ENCODE measurements at regions not wholly inside any gene's neighbourhood (a gene's known extent, or its start where the extent isn't known, plus 50 kb on each side); places are given as distances from the start of the nearest gene placed in this dataset.
"Not testable (repeated sequence)": the region's sequence is repeated elsewhere in the genome, so short reads cannot be mapped to it uniquely, and the experiment has no call there.

- no peak for DNase-seq (ENCODE audit: low spot score)
- intact Hi-C loops (cut with DNase I): no loop called here
Measured at GRCh38 chr21:18118566-18118965, 126.1 kb upstream of the CHODL start.

DNA sequence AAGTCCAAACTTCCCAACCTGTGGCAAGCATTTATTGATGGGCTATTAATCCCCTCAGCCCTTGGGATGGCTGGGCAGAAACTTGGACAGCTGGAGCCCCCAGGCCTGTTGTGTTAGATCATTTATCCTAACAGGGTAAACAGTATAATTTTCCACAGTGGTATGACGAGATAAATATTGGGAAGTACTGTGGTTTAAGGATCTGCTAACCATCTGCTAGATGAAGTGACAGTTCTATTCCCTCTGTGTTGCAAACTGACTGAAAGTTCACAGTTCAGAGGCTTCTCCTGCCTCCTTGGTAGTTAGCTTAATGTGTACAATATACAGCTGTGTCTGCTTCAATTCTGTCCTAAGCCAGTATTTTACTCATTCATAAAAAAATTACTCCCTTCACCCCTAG lies 127.5 kb upstream of the CHODL start:
- intact Hi-C loops (cut with DNase I): no loop called here
- DNase-seq (ENCODE audit: low spot score): no peak

DNA sequence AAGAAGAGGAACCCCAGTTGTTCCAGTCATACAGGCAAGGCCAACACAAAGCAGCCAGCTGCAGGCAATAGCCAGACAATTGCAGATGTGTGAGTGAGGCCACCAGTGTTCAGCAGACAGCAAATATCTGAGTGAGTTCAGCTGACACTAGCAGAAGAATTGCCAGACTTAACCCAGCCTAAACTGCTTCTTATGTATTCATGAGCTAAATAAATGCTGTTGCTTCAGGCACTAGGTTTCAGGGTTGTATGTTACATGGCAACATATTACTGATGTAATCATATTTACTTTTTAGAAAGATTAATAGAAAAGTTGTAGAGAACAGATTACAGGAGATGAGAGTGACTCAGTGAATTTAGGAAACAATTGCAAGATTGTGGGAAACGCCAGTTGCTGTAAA lies 129.8 kb upstream of the CHODL start:
- no peak for DNase-seq (ENCODE audit: low spot score)
- intact Hi-C loops (cut with DNase I): no loop called here

DNA sequence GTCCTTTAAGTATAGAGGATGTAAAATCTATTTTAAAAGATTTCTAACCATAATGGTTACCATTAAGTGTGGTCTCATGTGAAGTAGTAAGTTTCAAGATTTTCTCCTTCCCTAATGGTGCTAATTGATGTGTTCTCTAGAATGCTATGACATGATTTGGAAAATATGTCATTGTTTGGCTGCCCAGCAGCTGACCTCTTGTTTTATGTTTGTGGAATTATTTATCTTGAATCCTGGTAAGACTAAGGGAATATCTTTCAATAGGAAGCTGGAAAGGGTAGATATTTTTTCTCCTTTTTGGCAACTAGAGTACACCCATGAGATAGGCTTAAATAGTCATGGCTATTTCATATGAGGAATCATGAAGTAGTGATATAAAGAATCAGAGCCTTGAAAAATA lies 139.8 kb upstream of the CHODL start:
- intact Hi-C loops (cut with DNase I): no loop called here
- no peak for DNase-seq (ENCODE audit: low spot score)

DNA sequence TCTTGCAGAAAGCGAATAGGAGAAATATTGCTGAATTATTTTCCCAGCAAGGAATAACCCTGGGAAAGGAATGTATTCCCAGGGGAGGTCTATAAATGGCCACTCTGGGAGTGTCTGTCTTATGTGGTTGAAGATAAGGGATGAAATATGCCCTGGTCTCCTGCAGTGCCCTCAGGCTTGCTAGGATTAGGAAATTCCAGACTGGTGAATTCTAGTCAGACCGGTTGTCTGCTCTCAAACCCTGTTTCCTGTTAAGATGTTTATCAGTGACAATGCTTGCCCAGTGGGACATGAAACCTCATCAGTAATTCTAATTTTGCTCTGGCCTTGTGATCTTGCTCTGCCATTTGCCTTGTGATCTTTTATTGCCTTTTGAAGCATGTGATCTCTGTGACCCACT lies 148.2 kb upstream of the CHODL start:
- intact Hi-C loops (cut with DNase I); DNase-seq (ENCODE audit: low spot score): not testable (repeated sequence)

GRCh38 chr21:18089786-18090185 lies 154.8 kb upstream of the CHODL start:
- intact Hi-C loops (cut with DNase I): no loop called here
- no peak for DNase-seq (ENCODE audit: low spot score)

GRCh38 chr21:18070392-18070791 lies 174.2 kb upstream of the CHODL start:
- intact Hi-C loops (cut with DNase I): no loop called here
- no peak for DNase-seq (ENCODE audit: low spot score)

DNA sequence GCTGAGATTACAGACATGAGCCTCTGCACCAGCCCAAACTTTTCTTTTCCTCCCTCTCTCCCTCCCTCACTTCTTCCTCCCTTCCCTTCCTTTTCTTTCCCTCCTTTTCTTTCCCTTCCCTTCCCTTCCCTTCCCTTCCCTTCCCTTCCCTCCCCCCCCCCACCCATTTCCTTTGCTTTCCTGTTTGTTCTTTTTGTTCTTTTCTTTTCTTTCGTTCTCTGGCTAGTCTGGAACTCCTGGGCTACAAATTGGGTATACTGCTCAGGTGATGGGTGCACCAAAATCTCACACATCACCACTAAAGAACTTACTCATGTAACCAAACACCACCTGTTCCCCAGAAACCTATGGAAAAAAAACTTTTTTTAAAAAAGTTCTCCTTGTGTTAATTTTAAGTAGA lies 174.8 kb upstream of the CHODL start:
- intact Hi-C loops (cut with DNase I): no loop called here
- DNase-seq (ENCODE audit: low spot score): no peak

DNA sequence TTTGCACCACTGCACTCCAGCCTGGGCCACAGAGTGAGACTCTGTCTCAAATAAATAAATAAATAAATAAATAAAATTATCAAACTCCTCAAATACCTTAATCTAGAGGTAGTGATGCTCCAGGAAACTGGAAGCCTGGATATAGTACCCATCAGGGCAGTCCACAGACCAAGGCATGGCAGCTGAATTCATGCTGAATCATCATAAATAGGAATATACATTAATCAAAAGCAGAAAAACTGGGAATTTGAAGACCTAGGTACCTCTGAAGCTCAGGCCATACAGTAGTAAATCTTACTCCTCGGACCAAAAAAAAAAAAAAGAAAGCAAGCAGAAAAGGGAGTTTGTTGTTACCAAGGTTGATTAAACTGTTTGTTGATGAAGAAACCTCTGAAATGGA lies 184.2 kb upstream of the CHODL start:
- intact Hi-C loops (cut with DNase I): no loop called here
- no peak for DNase-seq (ENCODE audit: low spot score)

DNA sequence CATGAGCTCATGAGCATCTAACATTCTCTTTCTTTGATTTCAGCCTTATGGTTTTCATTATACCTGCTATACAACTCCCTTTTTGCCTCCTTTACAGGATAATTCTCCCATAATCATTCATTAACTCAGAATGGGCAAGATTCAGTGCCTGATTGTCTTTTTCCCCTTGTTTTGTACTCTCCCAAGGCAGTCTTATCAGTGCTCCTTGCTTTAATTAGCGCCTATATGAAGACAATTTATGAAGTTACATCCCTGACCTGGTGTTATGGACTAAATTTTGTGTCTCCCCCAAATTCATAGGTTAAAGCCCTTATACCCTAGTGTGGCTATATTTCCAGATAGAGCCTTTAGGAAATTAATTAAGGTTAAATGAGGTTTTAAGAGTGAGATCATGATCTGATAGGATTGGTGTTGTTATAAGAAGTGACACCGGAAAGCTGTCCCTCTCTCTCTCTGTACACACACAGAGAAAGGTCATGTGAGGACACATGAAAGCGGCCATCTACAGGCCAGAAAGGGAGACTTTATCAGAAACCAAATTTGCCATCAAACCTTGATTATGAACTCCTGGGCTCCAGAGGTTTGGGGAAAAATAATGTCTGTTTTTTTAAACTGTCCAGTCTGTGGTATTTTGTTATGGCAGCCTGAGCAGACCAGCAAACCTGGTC lies 185.8 kb upstream of the CHODL start:
- intact Hi-C loops (cut with DNase I): no loop called here
- no peak for DNase-seq (ENCODE audit: low spot score)

- intact Hi-C loops (cut with DNase I): no loop called here
- no peak for DNase-seq (ENCODE audit: low spot score)
Measured at GRCh38 chr21:18053151-18053550, 191.5 kb upstream of the CHODL start.

GRCh38 chr21:18049461-18049860 lies 195.2 kb upstream of the CHODL start:
- intact Hi-C loops (cut with DNase I): no loop called here
- no peak for DNase-seq (ENCODE audit: low spot score)

DNA sequence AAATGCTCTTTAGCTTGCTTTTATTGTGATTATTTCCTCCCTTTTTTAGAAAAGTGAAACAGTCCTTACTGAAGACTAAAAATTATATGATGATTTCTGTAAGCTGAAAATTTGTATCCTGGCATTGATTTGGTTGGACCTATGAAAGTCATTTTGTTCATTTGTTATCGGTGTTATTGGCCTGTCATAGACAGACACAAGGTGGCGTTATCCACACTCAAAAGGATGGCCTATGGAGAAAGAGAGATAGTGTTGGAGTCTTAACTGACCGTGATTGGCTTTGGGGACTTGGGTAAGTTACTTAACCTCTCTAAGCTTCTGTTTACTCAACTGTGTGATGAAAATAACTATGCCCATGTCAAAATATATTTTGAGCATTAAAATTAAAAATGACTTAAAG lies 203.6 kb upstream of the CHODL start:
- intact Hi-C loops (cut with DNase I): no loop called here
- DNase-seq (ENCODE audit: low spot score): no peak

DNA sequence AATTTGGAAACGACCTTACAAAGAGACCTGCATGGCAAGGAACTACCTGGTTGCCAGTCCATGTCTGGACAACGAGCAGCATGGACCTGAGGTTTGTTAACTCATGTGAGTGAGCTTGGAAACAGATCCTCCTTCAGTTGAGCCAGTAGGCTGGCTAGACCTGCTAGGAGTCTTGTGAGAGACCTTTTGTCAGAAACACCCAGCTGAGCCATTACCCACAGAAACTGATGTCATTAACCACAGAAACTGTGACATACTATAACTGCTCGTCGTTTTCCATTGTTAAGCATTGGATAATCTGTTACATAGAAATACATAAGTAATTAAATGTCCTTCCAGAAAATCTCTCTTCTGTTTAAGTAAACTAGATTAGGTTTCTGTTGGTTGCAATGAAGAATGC lies 211.1 kb upstream of the C21orf91 start:
- no peak for DNase-seq (ENCODE audit: low spot score)
- intact Hi-C loops (cut with DNase I): no loop called here

GRCh38 chr21:18026359-18026758 lies 207.2 kb upstream of the C21orf91 start:
- intact Hi-C loops (cut with DNase I): no loop called here
- DNase-seq (ENCODE audit: low spot score): no peak

- intact Hi-C loops (cut with DNase I): no loop called here
- no peak for DNase-seq (ENCODE audit: low spot score)
Measured at GRCh38 chr21:18023711-18024110, 204.6 kb upstream of the C21orf91 start.

- no peak for DNase-seq (ENCODE audit: low spot score)
- intact Hi-C loops (cut with DNase I): no loop called here
Measured at GRCh38 chr21:18023157-18023556, 204.0 kb upstream of the C21orf91 start.

DNA sequence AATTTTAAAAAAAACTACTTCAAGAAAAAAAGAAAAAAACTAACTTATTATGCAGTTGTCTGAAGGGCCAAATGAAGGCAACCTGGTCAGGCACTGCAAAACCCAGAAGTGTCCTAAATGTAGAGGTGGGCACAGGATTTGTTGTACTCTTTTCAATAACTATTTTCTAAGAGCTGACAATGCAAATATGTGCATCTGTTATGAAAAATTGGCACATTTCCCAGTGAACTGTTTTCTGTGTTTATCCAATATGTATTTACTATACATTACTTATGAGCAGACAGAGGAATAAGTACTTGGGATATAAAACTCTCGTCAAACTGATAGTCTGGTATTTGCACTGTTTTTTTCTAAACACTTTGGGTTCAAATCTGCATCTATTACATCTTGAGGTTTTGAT lies 188.0 kb upstream of the C21orf91 start:
- intact Hi-C loops (cut with DNase I): no loop called here
- DNase-seq (ENCODE audit: low spot score): no peak

DNA sequence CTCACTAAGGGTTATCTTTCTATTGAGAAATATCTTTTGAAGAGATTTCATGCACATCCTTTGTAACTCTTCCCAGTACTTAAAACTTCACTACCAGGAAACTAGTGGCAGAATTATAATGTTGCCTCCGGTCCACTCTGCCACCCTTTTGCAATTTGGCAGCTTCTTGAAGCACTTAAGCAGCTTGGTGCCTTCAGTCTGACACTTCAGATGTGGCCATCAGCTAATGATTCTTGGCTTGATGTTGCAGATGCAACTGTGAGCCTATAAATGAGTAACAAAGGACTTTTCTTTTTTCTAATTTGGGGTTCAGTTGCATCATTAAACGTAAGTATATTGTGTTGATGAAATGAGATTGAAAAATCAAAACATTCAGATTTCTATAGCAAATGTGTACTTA lies 187.5 kb upstream of the C21orf91 start:
- intact Hi-C loops (cut with DNase I): no loop called here
- DNase-seq (ENCODE audit: low spot score): no peak

DNA sequence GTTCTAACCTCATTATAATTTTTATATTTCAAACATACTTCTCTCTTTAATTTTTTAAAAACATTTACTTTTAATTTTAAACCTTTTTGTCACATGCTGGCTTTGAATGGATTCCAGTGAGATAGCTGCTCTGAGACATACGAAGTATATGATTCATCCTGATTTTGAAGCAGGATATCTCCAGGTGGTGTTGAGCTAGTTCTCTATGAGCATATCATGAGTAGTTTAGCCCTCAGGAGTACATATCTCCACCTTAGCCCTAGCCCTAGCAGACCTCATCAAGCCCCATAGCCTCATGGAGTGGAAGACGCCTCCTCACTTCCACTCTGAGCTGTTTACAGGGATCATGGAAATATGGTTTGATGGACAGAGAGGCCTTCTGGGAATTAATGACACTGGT lies 183.2 kb upstream of the C21orf91 start:
- DNase-seq (ENCODE audit: low spot score): no peak
- intact Hi-C loops (cut with DNase I): no loop called here

DNA sequence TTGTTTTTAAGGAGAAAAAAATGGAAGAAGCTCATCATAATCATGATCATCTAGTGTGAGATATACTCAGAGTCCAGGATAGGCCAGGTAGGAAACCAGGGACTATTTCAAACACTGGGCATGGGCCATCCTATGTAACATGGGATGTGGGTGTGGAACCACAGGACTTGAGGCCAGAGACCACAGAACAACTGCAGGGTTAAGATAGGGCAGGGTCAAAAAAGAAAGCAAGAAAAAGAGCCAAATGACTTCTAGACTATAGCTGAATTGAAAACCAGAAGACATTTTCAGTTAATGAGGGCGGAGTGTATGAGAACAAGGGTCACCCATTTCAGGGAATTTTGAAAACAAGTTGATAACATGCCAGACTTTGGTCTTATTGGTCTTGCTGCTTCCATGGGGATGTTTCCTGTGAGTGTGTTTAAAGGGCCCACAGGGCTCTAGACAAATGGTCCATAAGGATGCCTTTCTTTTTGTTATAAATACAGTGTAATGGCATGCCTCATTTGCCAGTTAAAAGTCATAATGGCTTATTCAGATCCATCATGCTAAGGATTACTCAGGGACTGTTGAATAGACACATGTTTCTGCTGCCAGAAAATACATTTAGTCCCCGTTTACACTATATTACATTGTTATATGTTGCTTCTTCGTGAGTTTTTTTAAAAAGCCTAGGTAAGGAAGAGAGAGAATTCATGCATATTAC lies 182.0 kb upstream of the C21orf91 start:
- intact Hi-C loops (cut with DNase I): no loop called here
- DNase-seq (ENCODE audit: low spot score): no peak

DNA sequence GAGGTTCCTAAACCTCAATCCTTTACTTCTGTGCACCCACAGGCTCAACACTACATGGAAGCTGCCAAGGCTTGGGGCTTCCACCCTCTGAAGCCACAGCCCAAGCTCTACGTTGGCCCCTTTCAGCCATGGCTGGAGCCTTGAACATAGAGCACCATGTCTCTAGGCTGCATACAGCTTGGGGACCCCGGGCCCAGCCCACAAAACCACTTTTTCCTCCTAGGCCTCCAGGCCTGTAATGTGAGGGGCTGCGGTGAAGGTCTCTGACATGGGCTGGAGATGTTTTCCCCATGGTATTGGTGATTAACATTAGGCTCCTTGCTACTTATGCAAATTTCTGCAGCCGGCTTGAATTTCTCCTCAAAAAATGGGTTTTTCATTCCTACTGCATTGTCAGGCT lies 179.4 kb upstream of the C21orf91 start:
- DNase-seq (ENCODE audit: low spot score); intact Hi-C loops (cut with DNase I): not testable (repeated sequence)

Measured in cardiac septum (tissue), 1 donor.